A673 (cell line): ENCODE measurements at regions not wholly inside any gene's neighbourhood (a gene's known extent, or its start where the extent isn't known, plus 50 kb on each side); places are given as distances from the start of the nearest gene placed in this dataset.

Experiments used
- BruUV-seq: library from RNA; stranded (reverse); fragments of 400-500 nt; replicated peaks from 2 replicates; lab custom pipeline; 2021; lab: Mats Ljungman, UMichigan
- CTCF ChIA-PET: fragments of 300-600 bp; sonication (Branson Sonifier 250); formaldehyde crosslinking; loops from one replicate; lab custom pipeline; 2022; ENCODE audit warnings: antibody characterized with exemption; lab: Charles Lee
- POLR2A ChIA-PET: fragments of 300-600 bp; sonication (Branson Sonifier 250); formaldehyde crosslinking; loops from one replicate; lab custom pipeline; 2022; ENCODE audit warnings: antibody characterized with exemption; ENCODE audit not compliant: low non-redundant PET; lab: Charles Lee
- DNase-seq: peaks from one replicate; pipeline ENCODE4 v3.0.0-alpha.2; 2015; ENCODE audit warnings: low spot score
- H3K27ac ChIP-seq: fragments of 200-600 bp; sonication (generic); 2 replicates; pipeline ENCODE4 v1.5.1; 2016; ENCODE audit warnings: mixed run types, low read depth, mild to moderate bottlenecking, mixed read lengths, antibody characterized with exemption, low read length; ENCODE audit not compliant: poor library complexity, severe bottlenecking
- H3K27me3 ChIP-seq: fragments of 200-600 bp; sonication (generic); replicated peaks from 2 replicates; pipeline ENCODE4 v1.6.1; 2017; ENCODE audit warnings: mixed run types, low read depth, mild to moderate bottlenecking, mixed read lengths, antibody characterized with exemption, low read length; ENCODE audit not compliant: insufficient read depth, poor library complexity
- H3K36me3 ChIP-seq: fragments of 200-600 bp; sonication (generic); 2 replicates; pipeline ENCODE4 v1.6.1; 2016; ENCODE audit warnings: mixed run types, mild to moderate bottlenecking, mixed read lengths, antibody characterized with exemption, low read length; ENCODE audit not compliant: insufficient read depth, poor library complexity, severe bottlenecking
- H3K4me1 ChIP-seq: fragments of 200-600 bp; sonication (generic); 2 replicates; pipeline ENCODE4 v1.6.1; 2017; ENCODE audit warnings: mixed run types, mild to moderate bottlenecking, mixed read lengths, antibody characterized with exemption, low read length; ENCODE audit not compliant: insufficient read depth, poor library complexity, severe bottlenecking
- H3K4me3 ChIP-seq: fragments of 200-600 bp; sonication (generic); 2 replicates; pipeline ENCODE4 v1.5.1; 2016; ENCODE audit warnings: low read depth, mixed run types, mild to moderate bottlenecking, mixed read lengths, low read length; ENCODE audit not compliant: poor library complexity, severe bottlenecking
- H3K9me3 ChIP-seq: fragments of 200-600 bp; sonication (generic); 2 replicates; pipeline ENCODE4 v1.6.1; 2016; ENCODE audit warnings: mixed run types, low read depth, mild to moderate bottlenecking, mixed read lengths, antibody characterized with exemption, low read length; ENCODE audit not compliant: poor library complexity, severe bottlenecking
- EZH2 ChIP-seq: fragments of 200-600 bp; sonication (generic); IDR thresholded peaks from 2 replicates; pipeline ENCODE4 v1.6.1; 2017; ENCODE audit warnings: borderline replicate concordance, low read depth, mild to moderate bottlenecking, mixed read lengths, antibody characterized with exemption, low read length; ENCODE audit not compliant: poor library complexity, severe bottlenecking
- intact Hi-C: fragments of 100-400 bp; cut with micrococcal nuclease; formaldehyde crosslinking; loops from one replicate; pipeline ENCODE4 v1.10.0; 2022; ENCODE audit not compliant: unreplicated experiment
- TF ChIP-seq, protein P1 (sequence below): fragments of 300-800, 200-600 bp; sonication (generic); conservative IDR thresholded peaks from 2 replicates; pipeline ENCODE4 v1.5.1; 2017; ENCODE audit warnings: low read depth, mild to moderate bottlenecking, antibody characterized with exemption, low read length, moderate library complexity, mixed read lengths

DNA sequence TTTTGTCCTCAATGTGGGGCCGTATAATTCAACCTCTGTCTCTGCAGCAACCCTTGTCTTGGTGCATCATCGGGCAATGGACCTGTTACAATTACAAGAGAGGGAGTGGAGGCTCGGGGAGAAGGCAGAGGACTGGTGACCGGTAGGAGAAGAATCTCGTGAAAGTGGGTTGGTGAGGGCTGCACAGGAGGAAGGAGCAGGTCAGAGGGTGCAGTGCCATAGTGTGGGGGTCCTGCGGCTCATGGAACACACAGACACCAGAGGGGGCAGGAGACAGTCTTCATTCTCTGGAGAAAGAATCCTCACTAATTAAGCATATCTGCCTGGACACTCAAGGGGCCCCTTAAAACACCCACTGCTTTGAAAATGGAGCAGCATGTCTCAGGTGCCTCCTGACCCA is 174.7 kb upstream of the B3GAT1 start:
- Histone ChIP-seq H3K36me3 (no peaks in the 10 kb centered on the region), H3K9me3 (no peaks in the 10 kb centered on the region), H3K4me3 (no peak overlapping the region), H3K27ac (no peak overlapping the region), H3K4me1 (no peaks in the 10 kb centered on the region), H3K27me3 (no peaks in the 10 kb centered on the region)
- no peak for TF ChIP-seq EZH2
- TF ChIP-seq, protein P1, sequence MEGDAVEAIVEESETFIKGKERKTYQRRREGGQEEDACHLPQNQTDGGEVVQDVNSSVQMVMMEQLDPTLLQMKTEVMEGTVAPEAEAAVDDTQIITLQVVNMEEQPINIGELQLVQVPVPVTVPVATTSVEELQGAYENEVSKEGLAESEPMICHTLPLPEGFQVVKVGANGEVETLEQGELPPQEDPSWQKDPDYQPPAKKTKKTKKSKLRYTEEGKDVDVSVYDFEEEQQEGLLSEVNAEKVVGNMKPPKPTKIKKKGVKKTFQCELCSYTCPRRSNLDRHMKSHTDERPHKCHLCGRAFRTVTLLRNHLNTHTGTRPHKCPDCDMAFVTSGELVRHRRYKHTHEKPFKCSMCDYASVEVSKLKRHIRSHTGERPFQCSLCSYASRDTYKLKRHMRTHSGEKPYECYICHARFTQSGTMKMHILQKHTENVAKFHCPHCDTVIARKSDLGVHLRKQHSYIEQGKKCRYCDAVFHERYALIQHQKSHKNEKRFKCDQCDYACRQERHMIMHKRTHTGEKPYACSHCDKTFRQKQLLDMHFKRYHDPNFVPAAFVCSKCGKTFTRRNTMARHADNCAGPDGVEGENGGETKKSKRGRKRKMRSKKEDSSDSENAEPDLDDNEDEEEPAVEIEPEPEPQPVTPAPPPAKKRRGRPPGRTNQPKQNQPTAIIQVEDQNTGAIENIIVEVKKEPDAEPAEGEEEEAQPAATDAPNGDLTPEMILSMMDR = no peak
- ChIA-PET POLR2A (no interaction called here), CTCF (no interaction called here)
- intact Hi-C loops = no loop called here
- no TSS peak for BruUV-seq
- no peak for DNase-seq

DNA sequence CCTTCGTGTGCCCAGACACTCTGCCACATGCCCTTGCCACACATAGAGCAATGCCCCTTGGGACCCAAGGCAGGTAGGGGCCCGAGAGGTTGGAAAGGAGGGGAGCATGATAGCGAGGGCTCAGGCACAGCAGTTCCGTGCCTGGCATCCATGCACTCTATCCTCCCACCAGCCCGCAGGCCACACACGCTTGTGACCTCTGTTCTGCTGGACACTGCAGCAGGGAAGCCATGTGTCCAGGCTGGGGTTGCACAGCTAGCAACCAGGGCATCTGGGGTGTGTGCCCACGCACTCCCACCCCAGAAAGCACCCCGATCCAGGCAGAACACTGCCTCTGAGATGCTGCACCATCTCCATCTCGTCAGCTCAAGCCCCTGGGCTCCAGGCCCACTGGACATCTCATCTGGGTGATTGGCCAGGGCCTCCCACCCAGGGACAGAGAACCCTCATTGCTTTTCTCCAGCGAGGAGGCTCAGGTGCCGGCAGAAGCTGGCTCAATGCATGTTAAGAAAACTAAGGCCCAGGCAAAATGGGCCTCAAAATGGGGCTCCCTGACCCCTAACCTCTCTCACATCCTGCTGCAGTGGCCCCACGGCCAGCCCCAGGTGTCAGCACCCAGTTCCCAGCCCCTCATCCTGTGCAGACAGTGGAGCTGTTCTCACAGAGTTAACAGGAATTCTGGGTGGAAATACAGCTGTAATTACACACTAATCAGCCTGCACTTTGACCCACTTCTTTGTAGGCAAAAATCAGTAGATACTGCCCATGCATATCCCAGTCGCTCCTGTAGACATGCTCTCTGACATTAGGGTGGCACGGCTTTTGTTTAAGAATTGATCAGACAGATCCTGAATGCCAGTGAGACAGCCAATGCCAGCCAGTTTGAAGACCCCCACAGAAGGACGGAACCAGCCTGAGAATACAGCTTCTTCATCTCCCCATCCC is 173.9 kb upstream of the B3GAT1 start:
- Histone ChIP-seq H3K4me1 (no peaks in the 10 kb centered on the region), H3K4me3 (no peak overlapping the region), H3K36me3 (no peaks in the 10 kb centered on the region), H3K27ac (no peak overlapping the region), H3K9me3 (no peaks in the 10 kb centered on the region), H3K27me3 (no peaks in the 10 kb centered on the region)
- TF ChIP-seq, protein P1 = no peak
- TF ChIP-seq EZH2 = no peak
- ChIA-PET CTCF (no interaction called here), POLR2A (no interaction called here)
- no TSS peak for BruUV-seq
- DNase-seq = no peak
- intact Hi-C loops = no loop called here

DNA sequence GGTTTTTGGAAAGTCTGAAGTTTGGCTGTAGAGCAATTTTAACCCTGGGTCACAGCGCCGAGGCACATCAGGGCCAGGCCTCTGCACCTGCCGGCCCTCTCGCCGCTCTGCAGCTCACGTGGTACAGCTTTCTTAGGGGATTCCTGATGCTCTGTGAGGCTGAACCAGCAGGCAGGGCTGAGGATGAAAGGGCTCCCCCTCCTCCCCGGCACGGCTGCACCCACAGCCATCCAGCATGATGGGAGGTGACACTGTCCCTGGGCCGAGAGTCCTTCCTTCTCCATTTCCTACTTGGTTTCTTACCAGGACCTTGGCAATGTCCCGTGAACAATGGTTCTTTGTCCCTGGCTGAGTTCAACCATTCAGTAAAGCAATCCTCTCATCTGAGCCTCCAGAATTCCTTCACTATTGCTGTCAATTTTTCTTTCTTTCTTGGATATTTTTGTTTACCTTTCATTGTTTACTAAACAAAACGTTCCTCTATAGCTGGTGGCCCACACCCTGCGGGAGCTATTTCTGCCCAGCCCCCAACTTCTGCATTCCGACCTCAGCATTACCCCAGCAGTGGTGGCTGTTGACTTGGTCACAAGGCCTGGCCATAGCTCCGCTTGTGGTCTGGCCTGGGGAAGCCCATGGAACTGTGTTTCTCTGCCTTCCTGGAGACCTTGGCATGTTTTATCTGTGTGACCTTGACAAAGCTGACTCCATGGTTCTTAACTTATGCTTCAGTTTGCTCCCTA is 172.8 kb upstream of the B3GAT1 start:
- Histone ChIP-seq H3K9me3 (no peaks in the 10 kb centered on the region), H3K4me1 (no peaks in the 10 kb centered on the region), H3K36me3 (no peaks in the 10 kb centered on the region), H3K4me3 (no peak overlapping the region), H3K27ac (no peak overlapping the region), H3K27me3 (no peaks in the 10 kb centered on the region)
- CTCF ChIA-PET = no interaction called here
- no TSS peak for BruUV-seq
- POLR2A ChIA-PET = no interaction called here
- no peak for DNase-seq
- intact Hi-C loops = no loop called here
- no peak for TF ChIP-seq EZH2
- TF ChIP-seq, protein P1 = no peak
